ENCODE measurements at regions not wholly inside any gene's neighbourhood (a gene's known extent, or its start where the extent isn't known, plus 50 kb on each side); places are given as distances from the start of the nearest gene placed in this dataset.

DNA sequence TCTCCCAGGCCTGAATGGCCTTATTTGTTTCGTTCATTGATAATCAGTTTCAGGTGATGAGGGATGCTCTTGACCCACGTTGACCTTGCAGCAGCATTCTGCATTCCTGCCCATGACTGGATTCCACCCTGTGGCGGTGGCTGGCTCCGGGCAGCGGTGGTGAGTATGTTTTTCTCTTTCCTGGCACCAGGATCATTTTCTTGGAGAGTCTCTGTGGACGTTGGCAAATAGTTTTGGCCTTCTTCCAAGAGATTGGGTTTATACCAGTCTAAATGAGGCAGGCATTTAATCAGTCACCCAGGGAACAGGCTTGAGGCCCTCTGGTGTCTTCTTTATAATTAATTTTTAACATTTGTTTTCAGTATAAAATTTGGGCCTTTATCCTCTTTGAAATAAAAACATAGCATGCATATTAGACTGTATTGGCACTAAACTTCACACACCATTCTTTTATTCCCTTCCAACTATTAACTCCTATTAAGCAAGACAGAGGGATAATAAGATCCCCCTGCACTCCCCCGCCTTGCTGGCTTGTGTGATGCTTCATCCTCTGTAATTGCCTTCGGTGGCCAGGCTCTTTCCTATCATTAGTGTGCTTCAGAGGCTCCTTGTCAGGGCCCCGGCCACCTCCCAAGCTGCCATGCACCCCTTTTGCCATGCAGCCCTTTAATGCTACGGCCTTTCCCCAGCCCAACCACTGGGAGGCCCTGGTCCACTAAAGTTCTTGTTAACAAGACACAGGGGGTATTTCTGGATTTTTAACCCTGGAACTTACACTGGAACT lies 176.2 kb upstream of the TOPAZ1 start:
- no peaks in the 10 kb centered on the region for H3K9me3 ChIP-seq (ENCODE audit: control insufficient read depth, insufficient read depth, low read length)
- no peak overlapping the region for H3K18ac ChIP-seq (ENCODE audit: low read depth, low read length)
- dilution Hi-C loops (cut with HindIII; ENCODE audit: low sequenced_read_pairs, unreplicated experiment), result no loop called here
- H3K4me2 ChIP-seq (ENCODE audit: low read depth, low read length), result no peak overlapping the region
- H4K20me1 ChIP-seq (ENCODE audit: insufficient read depth, low read length), result no peaks in the 10 kb centered on the region
- no peak overlapping the region for H2AK9ac ChIP-seq (replicated peaks; ENCODE audit: low read depth, low read length, poor library complexity)
- intact Hi-C loops (cut with micrococcal nuclease), result no loop called here
- no peak overlapping the region for H3K27ac ChIP-seq (ENCODE audit: insufficient read depth, low read length)
- TF ChIP-seq RCOR1 (IDR thresholded peaks at IDR 0.05; ENCODE audit: insufficient replicate concordance, low read length) (no peak), RFX5 (IDR thresholded peaks at IDR 0.05; ENCODE audit: low read depth, low read length) (no peak), RAD21 (IDR thresholded peaks at IDR 0.05; ENCODE audit: low read length) (no peak), POLR2A (IDR thresholded peaks at IDR 0.05; ENCODE audit: low read depth, low read length) (no peak), MAZ (IDR thresholded peaks at IDR 0.05; ENCODE audit: borderline replicate concordance, low read depth, low read length) (no peak), CEBPB (IDR thresholded peaks at IDR 0.05; ENCODE audit: low read depth, low read length) (no peak), MAFK (IDR thresholded peaks at IDR 0.05; ENCODE audit: low read depth, low read length) (no peak), FOS (IDR thresholded peaks at IDR 0.05; ENCODE audit: low read depth, low read length) (no peak), BHLHE40 (IDR thresholded peaks at IDR 0.05; ENCODE audit: low read depth, low read length) (no peak), NFE2L2 (IDR thresholded peaks at IDR 0.05; ENCODE audit: low read depth, low read length) (no peak), SMC3 (IDR thresholded peaks at IDR 0.05; ENCODE audit: low read depth, low read length) (no peak), CHD1 (IDR thresholded peaks at IDR 0.05; ENCODE audit: low read depth, low read length) (no peak), MXI1 (IDR thresholded peaks at IDR 0.05; ENCODE audit: borderline replicate concordance, low read depth, low read length) (no peak)
- TF ChIP-seq, protein P1, sequence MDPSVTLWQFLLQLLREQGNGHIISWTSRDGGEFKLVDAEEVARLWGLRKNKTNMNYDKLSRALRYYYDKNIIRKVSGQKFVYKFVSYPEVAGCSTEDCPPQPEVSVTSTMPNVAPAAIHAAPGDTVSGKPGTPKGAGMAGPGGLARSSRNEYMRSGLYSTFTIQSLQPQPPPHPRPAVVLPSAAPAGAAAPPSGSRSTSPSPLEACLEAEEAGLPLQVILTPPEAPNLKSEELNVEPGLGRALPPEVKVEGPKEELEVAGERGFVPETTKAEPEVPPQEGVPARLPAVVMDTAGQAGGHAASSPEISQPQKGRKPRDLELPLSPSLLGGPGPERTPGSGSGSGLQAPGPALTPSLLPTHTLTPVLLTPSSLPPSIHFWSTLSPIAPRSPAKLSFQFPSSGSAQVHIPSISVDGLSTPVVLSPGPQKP (IDR thresholded peaks at IDR 0.05; ENCODE audit: borderline replicate concordance, low read depth, low read length), result no peak
- TF ChIP-seq, protein P2, sequence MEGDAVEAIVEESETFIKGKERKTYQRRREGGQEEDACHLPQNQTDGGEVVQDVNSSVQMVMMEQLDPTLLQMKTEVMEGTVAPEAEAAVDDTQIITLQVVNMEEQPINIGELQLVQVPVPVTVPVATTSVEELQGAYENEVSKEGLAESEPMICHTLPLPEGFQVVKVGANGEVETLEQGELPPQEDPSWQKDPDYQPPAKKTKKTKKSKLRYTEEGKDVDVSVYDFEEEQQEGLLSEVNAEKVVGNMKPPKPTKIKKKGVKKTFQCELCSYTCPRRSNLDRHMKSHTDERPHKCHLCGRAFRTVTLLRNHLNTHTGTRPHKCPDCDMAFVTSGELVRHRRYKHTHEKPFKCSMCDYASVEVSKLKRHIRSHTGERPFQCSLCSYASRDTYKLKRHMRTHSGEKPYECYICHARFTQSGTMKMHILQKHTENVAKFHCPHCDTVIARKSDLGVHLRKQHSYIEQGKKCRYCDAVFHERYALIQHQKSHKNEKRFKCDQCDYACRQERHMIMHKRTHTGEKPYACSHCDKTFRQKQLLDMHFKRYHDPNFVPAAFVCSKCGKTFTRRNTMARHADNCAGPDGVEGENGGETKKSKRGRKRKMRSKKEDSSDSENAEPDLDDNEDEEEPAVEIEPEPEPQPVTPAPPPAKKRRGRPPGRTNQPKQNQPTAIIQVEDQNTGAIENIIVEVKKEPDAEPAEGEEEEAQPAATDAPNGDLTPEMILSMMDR (conservative IDR thresholded peaks at IDR 0.05; ENCODE audit: low read depth, low read length), result no peak
- TF ChIP-seq, protein P3, sequence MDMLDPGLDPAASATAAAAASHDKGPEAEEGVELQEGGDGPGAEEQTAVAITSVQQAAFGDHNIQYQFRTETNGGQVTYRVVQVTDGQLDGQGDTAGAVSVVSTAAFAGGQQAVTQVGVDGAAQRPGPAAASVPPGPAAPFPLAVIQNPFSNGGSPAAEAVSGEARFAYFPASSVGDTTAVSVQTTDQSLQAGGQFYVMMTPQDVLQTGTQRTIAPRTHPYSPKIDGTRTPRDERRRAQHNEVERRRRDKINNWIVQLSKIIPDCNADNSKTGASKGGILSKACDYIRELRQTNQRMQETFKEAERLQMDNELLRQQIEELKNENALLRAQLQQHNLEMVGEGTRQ (IDR thresholded peaks at IDR 0.05; ENCODE audit: low read depth, low read length), result no peak
- H3K79me1 ChIP-seq (ENCODE audit: low read depth in 1 of 2, low read length in 2 of 2), result no peaks in the 10 kb centered on the region
- H3K23ac ChIP-seq (ENCODE audit: low read depth, low read length), result no peak overlapping the region
- 38% methylated on average over 3 of the region's 10 CpGs; no CpG with 5 or more reads in 1 of the 2 experiments for WGBS, 2 experiments (ENCODE audit: extremely low coverage in 2 of 2, insufficient read length in 1 of 2)
- H3K9me1 ChIP-seq (ENCODE audit: insufficient read depth, low read length), result no peaks in the 10 kb centered on the region
- H3K4ac ChIP-seq (ENCODE audit: low read depth, low read length), result no peak overlapping the region
- H3K4me3 ChIP-seq (ENCODE audit: insufficient read depth, low read depth, low read length), result no peak overlapping the region
- H4K8ac ChIP-seq (ENCODE audit: low read depth in 2 of 2, low read length in 2 of 2), result no peak overlapping the region
- ATAC-seq (ENCODE audit: low read depth) (no peak), DNase-seq (no peak)
- H2BK120ac ChIP-seq (ENCODE audit: low read depth, low read length), result no peak overlapping the region
- peaks cover 34% of the 10 kb centered on the region for H3K27me3 ChIP-seq (ENCODE audit: control insufficient read depth, insufficient read depth, low read length)
- H3K56ac ChIP-seq (ENCODE audit: extremely low read depth, insufficient read depth, low read length), result no peak overlapping the region
- no peak overlapping the region for H2AFZ ChIP-seq (replicated peaks; ENCODE audit: low read length, poor library complexity)
- POLR2A ChIA-PET (ENCODE audit: unreplicated experiment), result no interaction called here
- H3K9ac ChIP-seq (ENCODE audit: low read depth, low read length), result no peak overlapping the region
- CTCF ChIA-PET, result no interaction called here
- in situ Hi-C loops (cut with MboI; ENCODE audit: low sequenced_read_pairs), result no loop called here
- H3K4me1 ChIP-seq (ENCODE audit: control insufficient read depth, insufficient read depth, low read length), result no peaks in the 10 kb centered on the region
- no peak overlapping the region for H2BK5ac ChIP-seq (ENCODE audit: low read depth, low read length, poor library complexity, severe bottlenecking)
- H4K91ac ChIP-seq (ENCODE audit: insufficient read depth, low read depth, low read length), result no peak overlapping the region
- no peak overlapping the region for H2AK5ac ChIP-seq (ENCODE audit: low read depth, low read length)
- BruUV-seq (replicated peaks), result no TSS peak
- no peak overlapping the region for H4K5ac ChIP-seq (ENCODE audit: low read depth, low read length)
- no peaks in the 10 kb centered on the region for H3K36me3 ChIP-seq (ENCODE audit: control insufficient read depth, insufficient read depth, low read length)
- H3K14ac ChIP-seq (replicated peaks; ENCODE audit: low read depth, low read length), result no peak overlapping the region
- no peak overlapping the region for H2BK20ac ChIP-seq (ENCODE audit: low read depth, low read length)
- no peak overlapping the region for H2BK15ac ChIP-seq (ENCODE audit: low read depth, low read length)

Data from IMR-90 (cell line).